HG03469 (cell line): ENCODE measurements at regions not wholly inside any gene's neighbourhood (a gene's known extent, or its start where the extent isn't known, plus 50 kb on each side); places are given as distances from the start of the nearest gene placed in this dataset.

Experiments
- ATAC-seq: cut with Tn5 transposase; IDR thresholded peaks from one replicate; pipeline ENCODE4 v1.9.1; 2021; ENCODE audit warnings: mild to moderate bottlenecking, moderate library complexity, moderate number of reproducible peaks; ENCODE audit not compliant: unreplicated experiment

DNA sequence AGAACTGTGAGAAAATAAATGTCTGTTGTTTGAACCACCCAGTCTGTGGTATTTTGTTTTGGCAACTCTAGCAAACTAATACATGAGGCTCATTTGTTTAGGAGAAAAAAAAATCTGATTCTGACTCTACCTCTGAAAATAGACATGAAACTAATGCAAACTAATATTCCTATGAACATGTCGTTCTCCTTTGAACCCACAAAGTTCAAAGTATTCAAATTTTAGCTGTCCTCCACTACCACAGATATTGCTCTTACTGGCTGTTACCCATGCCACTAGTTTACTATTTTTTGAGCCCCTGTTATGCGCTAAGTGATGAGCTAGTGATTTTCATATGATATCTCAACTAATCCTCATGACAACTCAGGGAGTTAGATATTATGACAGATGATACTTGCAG lies 58.8 kb upstream of the ZNF804B start:
- ATAC-seq = peak; percentile 68

DNA sequence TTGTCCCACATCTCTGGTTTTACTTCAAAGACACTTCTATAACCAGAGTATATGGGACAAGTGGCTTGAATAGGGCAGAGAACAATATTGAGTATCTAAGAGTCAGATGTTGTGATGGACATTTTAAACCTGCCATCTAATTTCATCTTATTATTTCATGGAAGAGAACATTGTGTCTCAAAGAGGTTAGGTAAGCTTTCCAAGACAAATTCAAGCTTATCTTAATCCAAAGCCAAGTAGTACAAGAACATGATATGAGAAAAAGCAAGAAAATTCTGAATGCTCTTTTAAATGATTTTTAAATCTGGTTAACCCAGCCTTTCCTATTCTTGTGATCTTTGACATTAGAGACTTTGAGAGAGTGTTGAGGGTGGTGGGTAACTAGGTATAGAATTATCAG lies 65.3 kb upstream of the ZNF804B start:
- no peak for ATAC-seq

DNA sequence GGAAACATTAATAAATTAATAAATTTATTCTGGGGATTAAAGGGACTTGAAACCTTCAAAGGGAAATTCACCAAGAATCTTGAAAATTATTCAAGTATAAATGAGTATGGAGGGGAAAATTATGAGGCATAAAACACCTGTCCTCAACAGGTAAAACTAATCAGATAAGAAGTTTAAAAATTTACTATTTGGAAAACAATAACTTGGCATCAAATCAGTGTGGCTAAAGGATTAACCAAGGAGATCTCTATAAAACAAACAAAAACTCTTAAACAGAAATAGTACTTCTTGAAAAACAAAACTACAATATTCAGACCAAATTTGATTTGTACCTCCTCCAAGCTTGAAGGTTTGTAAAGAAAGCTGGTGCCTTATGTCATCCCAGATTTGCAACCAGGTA lies 66.4 kb upstream of the ZNF804B start:
- no peak for ATAC-seq

DNA sequence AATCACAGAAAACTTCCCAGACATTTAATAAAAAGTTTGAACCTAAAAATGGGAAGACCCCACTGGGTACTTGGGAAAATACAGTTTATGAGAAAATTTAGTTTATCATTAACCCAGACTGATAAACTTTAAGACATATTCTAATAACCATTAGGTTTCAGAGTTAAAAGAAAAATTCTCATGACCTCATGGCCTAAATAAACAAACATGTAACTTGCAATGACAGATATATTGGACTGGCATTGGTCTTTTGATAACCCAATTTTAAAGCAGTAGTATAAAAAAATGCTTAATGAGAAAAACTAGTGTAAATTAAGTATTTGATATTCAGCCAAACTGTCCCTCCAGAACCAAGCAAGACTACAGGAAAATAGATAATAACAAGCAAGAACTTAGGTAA lies 67.0 kb upstream of the ZNF804B start:
- ATAC-seq = no peak

DNA sequence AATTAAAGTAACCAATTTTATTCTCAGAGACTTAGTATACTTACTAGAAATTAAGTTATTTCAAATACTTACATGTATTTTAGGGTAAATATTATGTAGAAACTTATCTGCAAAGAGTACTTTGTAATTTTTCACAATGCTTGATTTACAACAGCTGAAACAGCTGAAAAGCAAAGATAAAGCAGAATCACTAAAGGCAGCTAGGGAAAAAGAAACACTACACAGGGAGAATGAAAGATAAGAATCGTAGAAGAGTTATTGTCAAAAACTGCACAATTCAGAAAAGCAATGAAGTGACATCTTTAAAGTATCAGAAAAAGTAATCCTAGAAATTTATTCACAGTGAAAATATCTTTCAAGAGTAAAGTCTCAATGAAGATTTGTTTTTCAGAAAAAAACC lies 69.7 kb upstream of the ZNF804B start:
- no peak for ATAC-seq

DNA sequence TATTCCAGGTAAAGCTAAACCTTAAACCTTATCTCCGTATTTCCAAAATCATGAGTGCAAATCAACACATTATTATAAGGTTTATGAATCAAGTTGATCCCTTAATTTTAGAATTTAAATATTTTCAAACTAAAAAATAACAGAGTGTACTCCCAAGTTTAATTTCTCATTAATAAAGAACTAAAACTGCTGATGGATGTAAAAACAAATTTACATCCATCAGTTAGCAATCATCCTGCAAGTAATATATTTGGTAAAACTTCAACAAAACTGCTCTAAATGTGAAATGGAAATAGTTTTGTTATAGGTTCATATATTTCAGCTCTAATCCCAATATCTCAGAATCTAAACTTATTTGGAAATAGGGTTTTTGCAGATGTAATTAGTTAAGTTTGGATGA lies 71.3 kb upstream of the ZNF804B start:
- no peak for ATAC-seq

DNA sequence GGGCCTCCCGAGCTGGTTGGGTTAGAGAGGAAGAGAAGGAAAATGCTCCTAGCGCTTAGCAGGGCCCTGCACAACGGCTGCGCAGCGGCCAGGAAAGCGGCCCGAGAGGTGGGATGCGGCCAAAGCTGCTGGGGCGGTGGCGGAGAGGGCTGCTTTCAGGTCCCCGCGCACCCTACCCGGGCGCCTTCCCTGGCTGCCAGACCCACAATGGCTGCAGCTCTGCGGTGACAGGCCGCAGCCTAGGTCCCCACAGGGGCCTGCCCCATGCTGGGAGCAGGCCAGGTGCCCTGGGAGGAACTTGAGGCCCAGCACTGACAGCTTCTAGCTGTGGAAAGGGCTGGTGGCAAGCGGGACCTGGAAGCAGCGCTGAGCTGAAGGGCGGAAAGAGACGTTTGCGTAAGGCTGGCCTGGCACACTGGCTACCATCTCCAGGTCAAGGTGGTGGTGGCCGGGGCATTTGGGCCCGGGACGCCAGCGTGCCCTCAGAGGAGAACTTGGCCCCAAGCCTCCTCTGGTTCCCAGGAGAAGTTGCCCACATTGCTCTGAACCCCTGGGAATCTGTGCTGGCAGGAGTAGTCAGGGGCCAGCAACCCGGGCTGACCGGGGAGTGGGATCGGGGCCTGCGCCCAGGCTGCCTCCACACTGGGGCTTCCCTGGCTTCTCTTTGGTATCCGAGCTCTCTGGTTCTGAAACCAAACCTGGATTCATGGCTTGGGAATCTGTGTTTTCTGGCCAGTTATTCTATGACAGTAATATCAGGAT lies 72.9 kb upstream of the ZNF804B start:
- no peak for ATAC-seq

DNA sequence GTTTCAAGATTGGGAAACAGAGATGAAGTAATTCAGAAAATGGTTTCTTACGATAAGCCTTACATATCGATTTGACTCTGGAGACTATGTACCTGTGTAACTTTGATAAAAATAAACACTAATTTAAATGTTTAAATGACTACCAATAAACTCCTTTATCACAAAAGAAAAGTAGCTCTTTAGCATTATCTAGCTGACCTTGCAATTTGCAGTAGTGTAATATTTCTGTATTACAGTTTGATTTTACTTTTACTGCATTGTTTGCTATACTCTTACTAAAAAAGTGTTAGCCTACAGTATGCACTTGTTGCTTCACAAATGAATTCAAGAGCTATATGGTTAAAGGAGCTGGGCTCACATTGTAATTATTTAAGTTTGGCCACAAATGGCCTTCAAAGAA lies 77.8 kb upstream of the ZNF804B start:
- no peak for ATAC-seq

DNA sequence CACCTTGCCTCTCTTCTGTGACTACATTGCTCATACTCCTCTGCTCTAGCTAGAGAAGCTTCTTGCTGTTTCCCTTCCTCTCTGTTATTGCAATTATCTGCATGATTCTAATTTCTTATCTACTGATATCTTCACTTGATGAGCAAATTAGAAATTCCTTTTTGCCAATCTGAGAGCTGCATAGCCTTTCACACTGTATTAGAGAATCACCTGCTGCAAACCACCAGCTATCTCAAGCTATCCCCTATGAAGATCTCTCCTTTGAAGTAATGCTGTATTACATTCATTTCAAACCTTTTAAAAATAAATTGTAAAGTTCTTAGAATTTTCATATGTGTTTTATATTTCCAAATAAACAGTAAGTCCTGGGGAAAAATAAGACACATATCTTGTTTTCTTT lies 89.0 kb upstream of the ZNF804B start:
- ATAC-seq = no peak

DNA sequence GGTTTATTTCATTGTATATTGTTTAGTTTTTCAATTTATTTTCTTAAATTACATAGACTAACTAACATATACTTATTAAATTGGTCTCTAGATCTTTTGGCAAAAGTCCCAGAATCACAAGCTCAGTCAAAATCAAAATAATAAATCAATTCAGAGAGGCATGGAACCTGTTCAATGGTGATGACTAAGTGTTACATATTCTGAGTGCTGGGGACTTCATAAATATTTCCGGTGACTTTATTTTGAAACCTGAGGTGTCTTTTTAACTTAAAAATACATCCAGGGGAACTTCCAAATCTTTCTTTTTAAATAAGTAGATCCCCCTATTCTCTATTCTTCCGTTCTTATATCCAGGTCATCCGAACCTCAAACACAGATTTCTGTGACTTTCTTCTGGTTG lies 89.6 kb upstream of the ZNF804B start:
- ATAC-seq = no peak

DNA sequence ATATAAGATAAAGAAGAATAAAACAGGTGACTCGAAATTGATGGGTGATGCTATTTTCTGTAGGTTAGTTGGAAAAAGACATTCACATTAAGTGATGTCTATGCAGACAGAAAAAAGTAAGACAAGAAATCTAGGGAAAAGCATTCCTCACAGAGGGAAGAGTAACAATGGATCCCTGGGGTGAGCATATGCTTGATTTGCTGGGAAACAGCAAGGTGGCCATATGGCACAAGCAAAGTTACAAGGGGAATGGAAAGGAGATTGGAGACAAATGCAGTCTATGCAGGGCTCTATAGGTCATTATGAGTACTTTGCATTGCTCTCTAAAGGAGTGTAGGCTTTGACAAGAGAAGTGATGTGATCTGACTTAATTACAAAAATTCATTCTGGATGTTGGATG lies 90.9 kb upstream of the ZNF804B start:
- ATAC-seq = no peak

DNA sequence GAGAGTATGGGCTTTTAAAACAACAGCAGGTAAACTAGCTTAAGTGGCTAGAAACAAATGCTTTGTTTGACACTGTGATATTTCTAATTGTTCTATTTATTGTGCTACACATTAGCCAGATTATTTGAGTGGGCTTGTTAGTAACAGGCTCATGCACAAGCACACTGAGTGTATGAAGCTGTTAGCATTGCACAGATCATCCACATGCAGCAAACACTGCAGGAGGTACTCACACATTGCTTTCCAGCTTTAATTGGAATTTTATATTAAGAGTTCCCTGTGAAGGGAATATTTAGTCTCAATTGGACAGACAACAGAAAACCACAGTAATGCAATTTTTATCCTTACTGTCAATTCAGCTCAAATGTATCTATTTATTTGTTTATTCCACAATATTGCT lies 92.9 kb upstream of the ZNF804B start:
- ATAC-seq = no peak

DNA sequence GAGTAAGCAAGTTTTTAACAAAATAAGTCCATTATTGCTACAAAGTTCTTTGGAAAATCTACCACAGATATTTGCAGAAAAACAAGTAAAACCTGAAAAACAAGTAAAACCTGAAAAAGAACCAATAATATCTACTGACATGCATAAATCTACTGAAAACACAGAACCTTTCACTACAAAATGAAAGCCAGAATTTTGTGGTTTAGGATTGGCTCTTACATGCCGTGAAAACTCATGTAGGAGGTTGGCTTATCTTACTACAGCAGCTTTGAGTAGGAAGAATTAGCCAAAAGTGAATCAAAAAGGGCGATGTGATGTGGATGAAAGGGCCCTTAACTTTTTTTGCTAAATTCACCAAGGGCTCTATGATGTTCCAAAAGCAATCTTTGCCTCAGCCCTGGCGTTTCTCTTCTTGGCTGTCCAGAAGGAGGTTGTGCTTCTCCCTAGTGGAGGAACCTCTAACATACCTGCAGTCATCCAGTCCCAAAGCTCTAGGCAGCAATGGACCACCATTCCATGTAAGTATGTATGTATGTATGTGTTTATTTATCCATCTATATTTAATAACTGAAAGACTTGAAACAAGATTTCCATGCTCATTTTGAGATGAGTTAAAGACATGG lies 93.5 kb upstream of the ZNF804B start:
- ATAC-seq = no peak

DNA sequence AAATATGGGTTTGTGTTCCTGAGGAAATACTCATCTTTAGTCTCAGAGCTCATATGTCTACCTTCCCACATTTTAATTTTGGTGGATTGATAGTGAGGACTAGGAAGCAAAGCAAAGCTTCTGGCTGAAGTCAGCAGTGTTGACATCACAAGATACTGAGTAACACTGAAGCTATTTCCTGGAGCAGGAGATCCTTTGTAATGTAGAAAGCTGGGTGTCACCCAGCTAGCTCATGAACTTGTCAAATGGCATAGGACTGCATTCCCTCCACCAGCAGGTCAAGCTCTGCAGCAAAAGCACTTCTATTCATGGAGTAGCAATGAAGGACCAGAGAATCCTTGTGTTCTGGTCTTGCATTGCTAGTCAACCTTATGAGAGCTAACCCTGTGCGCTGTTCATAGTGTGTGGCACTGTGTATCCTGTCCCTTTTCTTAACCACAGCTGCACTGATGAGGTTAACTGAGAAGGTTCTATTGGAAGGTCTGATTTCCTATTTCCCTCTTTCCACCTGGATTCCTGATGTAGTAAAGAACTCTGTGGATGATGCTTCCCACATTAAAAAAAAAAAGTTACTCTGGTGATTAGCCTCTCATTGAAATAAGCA lies 94.8 kb upstream of the ZNF804B start:
- peak; percentile 34 for ATAC-seq

DNA sequence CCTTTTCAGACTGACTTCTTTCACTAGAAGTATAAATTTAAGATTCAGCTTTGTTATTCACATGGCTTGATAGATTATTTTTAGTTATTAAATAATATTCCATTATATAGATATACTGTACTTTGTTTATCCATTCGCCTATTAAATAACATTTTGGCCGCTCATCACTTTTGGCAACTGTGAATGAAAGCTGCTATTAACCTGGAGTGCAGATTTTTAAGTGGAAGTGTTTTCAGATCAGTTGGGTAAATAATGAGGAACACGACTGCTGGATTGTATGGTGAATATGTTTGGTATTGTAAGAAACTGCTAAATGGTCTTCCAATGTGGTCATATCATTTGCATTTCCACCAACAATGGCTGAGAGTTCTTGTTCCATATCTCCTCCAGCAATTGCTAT lies 97.6 kb upstream of the ZNF804B start:
- ATAC-seq = no peak

DNA sequence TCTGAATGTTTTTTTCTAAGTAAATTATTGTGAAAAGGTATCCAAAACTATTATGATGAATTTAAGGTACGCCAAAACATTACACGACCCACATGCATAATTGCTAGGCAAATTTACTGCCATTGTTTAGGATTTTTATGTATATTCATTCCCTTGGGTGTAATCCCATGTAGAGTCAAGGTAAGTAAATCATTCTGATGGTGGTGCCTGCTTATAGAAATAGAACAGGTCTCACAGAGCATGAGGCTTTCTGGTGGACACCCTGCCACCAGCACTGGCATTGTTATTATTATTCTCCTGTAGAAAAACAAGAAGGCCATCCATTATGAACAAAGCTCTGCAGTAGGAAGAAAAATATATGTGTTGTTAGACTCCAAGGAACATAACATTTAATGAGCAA lies 111.7 kb upstream of the ZNF804B start:
- ATAC-seq = no peak

DNA sequence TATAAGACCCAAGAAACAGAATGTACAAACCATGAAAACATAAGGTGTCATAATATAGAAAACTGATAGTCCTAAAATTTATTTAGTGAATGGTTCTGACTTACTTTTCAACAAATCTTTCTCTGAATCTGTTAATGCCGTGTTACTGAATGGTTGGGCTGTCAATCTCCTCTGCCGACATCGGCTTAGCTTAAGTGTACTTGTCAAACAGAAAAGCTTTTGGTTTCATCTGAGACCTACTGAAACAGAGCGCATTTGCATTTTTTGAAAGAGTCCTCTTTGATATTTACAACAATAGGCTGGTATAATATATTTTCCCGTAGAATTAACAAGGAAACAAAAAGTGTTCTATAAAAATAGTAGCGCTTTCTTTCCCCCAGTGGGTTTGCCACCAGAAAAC lies 120.9 kb upstream of the ZNF804B start:
- no peak for ATAC-seq

DNA sequence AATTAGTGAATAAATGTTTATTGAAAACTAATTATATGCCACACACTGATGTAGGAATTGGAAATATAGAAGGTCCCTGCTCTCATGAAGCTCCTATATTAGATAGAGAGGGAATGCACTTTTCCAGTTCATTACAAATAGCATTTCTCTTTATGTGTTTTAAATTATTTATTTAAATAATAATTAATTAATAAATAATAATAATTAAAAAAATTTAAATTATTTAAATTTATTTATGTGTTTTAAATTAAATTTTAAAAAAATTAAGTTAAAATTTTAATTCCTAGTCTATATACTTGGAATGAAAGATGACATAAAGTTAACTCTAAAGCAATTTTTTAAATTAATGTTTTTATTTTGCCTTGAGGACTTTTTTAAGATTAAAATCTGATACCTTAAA lies 121.7 kb upstream of the ZNF804B start:
- no peak for ATAC-seq

DNA sequence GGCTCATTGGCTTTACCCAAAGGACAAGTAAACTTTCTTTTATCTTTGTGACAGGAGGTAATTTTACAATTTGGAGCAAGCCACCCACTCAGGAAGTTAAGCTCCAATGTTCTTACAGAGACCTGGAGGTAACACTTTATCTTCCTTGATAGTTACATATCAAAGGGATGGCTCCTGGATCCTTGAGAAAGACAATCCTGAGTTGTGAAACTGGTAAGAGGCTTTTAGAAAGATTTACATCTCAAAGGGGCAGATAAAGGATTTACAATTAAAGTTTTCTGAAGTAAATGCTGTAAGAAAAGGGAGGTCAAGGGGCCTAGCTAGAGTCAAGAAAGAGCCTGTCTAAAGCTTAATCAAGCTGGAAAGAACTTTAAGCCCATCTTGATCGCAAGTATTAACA lies 124.4 kb upstream of the ZNF804B start:
- no peak for ATAC-seq

DNA sequence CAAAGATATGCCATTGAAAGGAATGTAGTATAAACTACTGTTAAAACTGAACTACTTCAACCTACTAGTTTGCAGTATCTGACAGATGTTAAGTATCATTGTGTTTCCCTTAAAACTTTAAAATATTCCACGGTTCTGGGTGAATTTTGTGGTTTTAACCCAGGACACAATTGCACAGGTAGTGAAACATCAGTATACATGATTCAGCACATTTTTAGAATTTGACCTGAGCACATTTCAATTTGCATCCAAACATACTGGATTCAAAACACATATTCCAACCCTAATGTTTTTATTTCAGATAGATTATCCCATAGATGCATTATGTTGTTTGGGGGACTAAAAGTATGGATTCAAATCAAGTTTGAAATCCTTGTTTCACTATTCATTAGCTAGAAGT lies 129.9 kb upstream of the ZNF804B start:
- ATAC-seq = no peak

DNA sequence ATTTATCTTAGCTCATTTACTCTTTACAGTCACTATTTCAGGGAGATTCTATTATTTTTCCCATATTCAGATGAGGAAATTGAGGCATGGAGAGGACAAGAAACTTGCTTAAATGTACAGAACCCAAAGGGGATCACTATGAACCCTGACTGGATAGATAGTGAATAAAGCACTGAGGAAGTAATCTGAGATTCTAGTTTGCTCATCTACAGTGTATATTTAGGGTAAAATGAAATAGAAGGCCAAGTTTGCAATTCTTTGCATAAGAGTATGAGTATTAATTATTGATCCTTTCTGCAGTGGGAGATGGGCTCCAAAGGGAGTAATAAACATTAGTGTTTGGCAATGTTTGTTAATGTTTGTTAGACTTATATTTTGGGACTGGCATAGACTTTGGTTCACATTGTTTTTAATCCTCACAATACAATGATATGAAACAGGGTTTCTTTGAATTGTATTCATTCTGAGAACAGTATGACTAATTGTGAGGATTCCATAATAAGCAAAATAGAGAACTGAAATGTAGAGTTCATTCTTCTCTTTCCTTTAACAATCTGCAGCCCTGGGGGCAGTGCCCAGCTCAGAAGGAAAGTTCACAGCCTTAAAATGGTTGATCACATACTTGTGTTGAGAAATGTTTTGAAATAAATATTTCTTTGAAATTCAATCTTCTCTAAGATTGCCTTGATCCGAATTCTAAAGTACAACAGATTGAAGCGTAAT lies 131.0 kb upstream of the ZNF804B start:
- ATAC-seq = peak; percentile 99

DNA sequence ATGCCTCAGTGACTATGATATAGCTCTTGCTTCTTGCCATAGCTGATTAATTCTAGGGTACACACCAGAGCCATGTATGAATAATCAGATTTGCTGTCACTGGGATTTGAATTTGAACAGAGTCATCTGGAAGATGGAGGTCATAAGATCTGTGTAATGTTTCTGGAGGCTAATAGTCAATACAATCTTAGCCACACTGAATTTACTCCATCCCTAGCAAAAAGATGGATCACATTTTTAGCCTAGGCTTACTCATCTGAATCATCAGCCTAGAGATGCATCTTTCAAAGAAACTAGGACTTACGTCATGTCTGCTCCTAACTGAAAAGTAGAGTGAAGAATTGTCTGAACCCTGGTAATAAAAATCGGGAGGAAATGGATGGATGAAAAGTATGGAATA lies 142.3 kb upstream of the ZNF804B start:
- no peak for ATAC-seq
